ENCODE measurements at regions not wholly inside any gene's neighbourhood (a gene's known extent, or its start where the extent isn't known, plus 50 kb on each side); places are given as distances from the start of the nearest gene placed in this dataset.

DNA sequence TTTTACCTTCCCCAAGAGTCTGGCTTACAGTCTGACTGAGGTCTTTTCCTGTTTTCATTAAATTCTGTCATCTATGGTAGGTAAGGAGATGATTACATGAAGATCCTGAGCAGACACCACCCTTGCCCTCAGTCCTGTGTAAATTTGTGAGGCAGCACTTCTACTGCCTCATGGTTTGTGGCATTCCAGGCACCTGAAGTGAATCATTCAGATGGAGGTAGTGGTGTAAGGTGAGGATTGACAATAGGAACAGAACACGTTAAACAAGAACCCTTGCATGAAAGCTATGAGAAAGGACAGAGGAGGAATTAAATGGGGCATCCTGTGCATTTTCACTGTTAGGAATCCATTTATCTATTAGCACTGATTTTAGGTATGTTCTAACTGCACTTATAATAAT is 618.6 kb downstream of the TLL1 start:
- FAIRE-seq (no peak), DNase-seq (ENCODE audit: low spot score) (no peak), ATAC-seq (no peak)
- 0% methylated on average over 1 of the region's 1 CpG for WGBS (ENCODE audit: low lambda C conversion rate)
- no TSS peak for BruUV-seq (replicated peaks)
- Histone ChIP-seq H3K27me3 (ENCODE audit: control insufficient read depth in 1 of 2, insufficient read depth in 2 of 2, low read length in 2 of 2) (no peaks in the 10 kb centered on the region), H4K20me1 (ENCODE audit: insufficient read depth, low read length) (no peaks in the 10 kb centered on the region), H2AFZ (ENCODE audit: low read length) (no peak overlapping the region), H3K4me1 (ENCODE audit: insufficient read depth, low read length) (no peaks in the 10 kb centered on the region), H3K36me3 (replicated peaks in 1 of 2; ENCODE audit: control insufficient read depth in 1 of 2, insufficient read depth in 2 of 2, low read length in 2 of 2) (no peaks in the 10 kb centered on the region), H3K79me2 (ENCODE audit: insufficient read depth, low read length) (no peaks in the 10 kb centered on the region), H3K27ac (ENCODE audit: extremely low read length, insufficient read depth, low read length) (no peak overlapping the region), H3K9me3 (ENCODE audit: low read length) (no peaks in the 10 kb centered on the region), H3K4me3 (replicated peaks in 1 of 3; ENCODE audit: insufficient read depth in 1 of 3, low read depth in 2 of 3, low read length in 3 of 3) (no peak overlapping the region), H3K4me2 (ENCODE audit: low read depth, low read length) (no peak overlapping the region), H3K9ac (ENCODE audit: insufficient read depth, low read depth, low read length) (no peak overlapping the region)
- in situ Hi-C loops (cut with HindIII; ENCODE audit: extremely low pct_ligation_motif_present, low pct_unique_long_range_greater_than_20kb): no loop called here
- intact Hi-C loops (cut with micrococcal nuclease; ENCODE audit: unreplicated experiment): no loop called here
- ChIA-PET POLR2A (no interaction called here), CTCF (ENCODE audit: low intra/inter-chr PET ratio, low total read pairs) (no interaction called here)
- TF ChIP-seq NCOA5 (CRISPR knock-in tag; IDR thresholded peaks at IDR 0.05): no peak
- TF ChIP-seq ZFP37 (CRISPR knock-in tag; IDR thresholded peaks at IDR 0.05; ENCODE audit: borderline replicate concordance): no peak
- TF ChIP-seq ISL2 (CRISPR knock-in tag; IDR thresholded peaks at IDR 0.05): no peak
- TF ChIP-seq ZNF75D (CRISPR knock-in tag; IDR thresholded peaks at IDR 0.05; ENCODE audit: borderline replicate concordance): no peak
- no peak for TF ChIP-seq ZNF256 (CRISPR knock-in tag; conservative IDR thresholded peaks at IDR 0.05)
- TF ChIP-seq, protein P1, sequence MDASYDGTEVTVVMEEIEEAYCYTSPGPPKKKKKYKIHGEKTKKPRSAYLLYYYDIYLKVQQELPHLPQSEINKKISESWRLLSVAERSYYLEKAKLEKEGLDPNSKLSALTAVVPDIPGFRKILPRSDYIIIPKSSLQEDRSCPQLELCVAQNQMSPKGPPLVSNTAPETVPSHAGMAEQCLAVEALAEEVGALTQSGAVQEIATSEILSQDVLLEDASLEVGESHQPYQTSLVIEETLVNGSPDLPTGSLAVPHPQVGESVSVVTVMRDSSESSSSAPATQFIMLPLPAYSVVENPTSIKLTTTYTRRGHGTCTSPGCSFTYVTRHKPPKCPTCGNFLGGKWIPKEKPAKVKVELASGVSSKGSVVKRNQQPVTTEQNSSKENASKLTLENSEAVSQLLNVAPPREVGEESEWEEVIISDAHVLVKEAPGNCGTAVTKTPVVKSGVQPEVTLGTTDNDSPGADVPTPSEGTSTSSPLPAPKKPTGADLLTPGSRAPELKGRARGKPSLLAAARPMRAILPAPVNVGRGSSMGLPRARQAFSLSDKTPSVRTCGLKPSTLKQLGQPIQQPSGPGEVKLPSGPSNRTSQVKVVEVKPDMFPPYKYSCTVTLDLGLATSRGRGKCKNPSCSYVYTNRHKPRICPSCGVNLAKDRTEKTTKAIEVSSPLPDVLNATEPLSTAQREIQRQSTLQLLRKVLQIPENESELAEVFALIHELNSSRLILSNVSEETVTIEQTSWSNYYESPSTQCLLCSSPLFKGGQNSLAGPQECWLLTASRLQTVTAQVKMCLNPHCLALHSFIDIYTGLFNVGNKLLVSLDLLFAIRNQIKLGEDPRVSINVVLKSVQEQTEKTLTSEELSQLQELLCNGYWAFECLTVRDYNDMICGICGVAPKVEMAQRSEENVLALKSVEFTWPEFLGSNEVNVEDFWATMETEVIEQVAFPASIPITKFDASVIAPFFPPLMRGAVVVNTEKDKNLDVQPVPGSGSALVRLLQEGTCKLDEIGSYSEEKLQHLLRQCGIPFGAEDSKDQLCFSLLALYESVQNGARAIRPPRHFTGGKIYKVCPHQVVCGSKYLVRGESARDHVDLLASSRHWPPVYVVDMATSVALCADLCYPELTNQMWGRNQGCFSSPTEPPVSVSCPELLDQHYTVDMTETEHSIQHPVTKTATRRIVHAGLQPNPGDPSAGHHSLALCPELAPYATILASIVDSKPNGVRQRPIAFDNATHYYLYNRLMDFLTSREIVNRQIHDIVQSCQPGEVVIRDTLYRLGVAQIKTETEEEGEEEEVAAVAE (CRISPR knock-in tag; IDR thresholded peaks at IDR 0.05; ENCODE audit: borderline replicate concordance): no peak
- TF ChIP-seq NR2F1 (CRISPR knock-in tag; IDR thresholded peaks at IDR 0.05): no peak
- no peak for TF ChIP-seq MED13 (CRISPR knock-in tag; IDR thresholded peaks at IDR 0.05)
- no peak for TF ChIP-seq GABPA (IDR thresholded peaks at IDR 0.05; ENCODE audit: low read depth, low read length)
- no peak for TF ChIP-seq GABPA (CRISPR knock-in tag; IDR thresholded peaks at IDR 0.05; ENCODE audit: low read depth)
- no peak for TF ChIP-seq NR3C1 (CRISPR knock-in tag; IDR thresholded peaks at IDR 0.05)
- TF ChIP-seq SMARCE1 (IDR thresholded peaks at IDR 0.05; ENCODE audit: borderline replicate concordance): no peak
- no peak for TF ChIP-seq GABPB1 (CRISPR knock-in tag; IDR thresholded peaks at IDR 0.05)
- TF ChIP-seq ZSCAN31 (CRISPR knock-in tag; IDR thresholded peaks at IDR 0.05; ENCODE audit: low read depth): no peak
- TF ChIP-seq, protein P2, sequence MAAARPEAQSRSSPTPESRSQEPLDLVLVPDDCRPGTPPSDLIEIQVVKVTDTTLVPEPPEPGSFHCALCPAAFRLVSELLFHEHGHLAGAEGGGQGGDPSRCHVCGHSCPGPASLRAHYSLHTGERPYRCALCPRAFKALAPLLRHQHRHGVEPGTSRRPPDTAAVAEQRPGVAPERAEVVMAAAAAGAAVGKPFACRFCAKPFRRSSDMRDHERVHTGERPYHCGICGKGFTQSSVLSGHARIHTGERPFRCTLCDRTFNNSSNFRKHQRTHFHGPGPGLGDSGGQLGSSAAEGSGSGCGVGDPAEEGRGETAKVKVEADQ (CRISPR knock-in tag; IDR thresholded peaks at IDR 0.05; ENCODE audit: borderline replicate concordance): no peak
- TF ChIP-seq, protein P3, sequence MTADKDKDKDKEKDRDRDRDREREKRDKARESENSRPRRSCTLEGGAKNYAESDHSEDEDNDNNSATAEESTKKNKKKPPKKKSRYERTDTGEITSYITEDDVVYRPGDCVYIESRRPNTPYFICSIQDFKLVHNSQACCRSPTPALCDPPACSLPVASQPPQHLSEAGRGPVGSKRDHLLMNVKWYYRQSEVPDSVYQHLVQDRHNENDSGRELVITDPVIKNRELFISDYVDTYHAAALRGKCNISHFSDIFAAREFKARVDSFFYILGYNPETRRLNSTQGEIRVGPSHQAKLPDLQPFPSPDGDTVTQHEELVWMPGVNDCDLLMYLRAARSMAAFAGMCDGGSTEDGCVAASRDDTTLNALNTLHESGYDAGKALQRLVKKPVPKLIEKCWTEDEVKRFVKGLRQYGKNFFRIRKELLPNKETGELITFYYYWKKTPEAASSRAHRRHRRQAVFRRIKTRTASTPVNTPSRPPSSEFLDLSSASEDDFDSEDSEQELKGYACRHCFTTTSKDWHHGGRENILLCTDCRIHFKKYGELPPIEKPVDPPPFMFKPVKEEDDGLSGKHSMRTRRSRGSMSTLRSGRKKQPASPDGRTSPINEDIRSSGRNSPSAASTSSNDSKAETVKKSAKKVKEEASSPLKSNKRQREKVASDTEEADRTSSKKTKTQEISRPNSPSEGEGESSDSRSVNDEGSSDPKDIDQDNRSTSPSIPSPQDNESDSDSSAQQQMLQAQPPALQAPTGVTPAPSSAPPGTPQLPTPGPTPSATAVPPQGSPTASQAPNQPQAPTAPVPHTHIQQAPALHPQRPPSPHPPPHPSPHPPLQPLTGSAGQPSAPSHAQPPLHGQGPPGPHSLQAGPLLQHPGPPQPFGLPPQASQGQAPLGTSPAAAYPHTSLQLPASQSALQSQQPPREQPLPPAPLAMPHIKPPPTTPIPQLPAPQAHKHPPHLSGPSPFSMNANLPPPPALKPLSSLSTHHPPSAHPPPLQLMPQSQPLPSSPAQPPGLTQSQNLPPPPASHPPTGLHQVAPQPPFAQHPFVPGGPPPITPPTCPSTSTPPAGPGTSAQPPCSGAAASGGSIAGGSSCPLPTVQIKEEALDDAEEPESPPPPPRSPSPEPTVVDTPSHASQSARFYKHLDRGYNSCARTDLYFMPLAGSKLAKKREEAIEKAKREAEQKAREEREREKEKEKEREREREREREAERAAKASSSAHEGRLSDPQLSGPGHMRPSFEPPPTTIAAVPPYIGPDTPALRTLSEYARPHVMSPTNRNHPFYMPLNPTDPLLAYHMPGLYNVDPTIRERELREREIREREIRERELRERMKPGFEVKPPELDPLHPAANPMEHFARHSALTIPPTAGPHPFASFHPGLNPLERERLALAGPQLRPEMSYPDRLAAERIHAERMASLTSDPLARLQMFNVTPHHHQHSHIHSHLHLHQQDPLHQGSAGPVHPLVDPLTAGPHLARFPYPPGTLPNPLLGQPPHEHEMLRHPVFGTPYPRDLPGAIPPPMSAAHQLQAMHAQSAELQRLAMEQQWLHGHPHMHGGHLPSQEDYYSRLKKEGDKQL (CRISPR knock-in tag; IDR thresholded peaks at IDR 0.05; ENCODE audit: low read depth): no peak
- no peak for TF ChIP-seq PRPF4 (IDR thresholded peaks at IDR 0.05; ENCODE audit: low read depth, low read length, poor library complexity, severe bottlenecking)
